ENCODE measurements at regions not wholly inside any gene's neighbourhood (a gene's known extent, or its start where the extent isn't known, plus 50 kb on each side); places are given as distances from the start of the nearest gene placed in this dataset.
A peak's percentile ranks its signal among the peaks of the same experiment; 100 is the strongest.

GRCh38 chr2:104939570-104940217 lies 85.8 kb downstream of the POU3F3 start:
- Mint-ChIP-seq H3K36me3 (no peaks in the 10 kb centered on the region), H3K27ac (no peak overlapping the region), H3K27me3 (ENCODE audit: low read depth) (no peaks in the 10 kb centered on the region), H3K4me3 (no peak overlapping the region), H3K4me1 (peaks cover 5% of the 10 kb centered on the region), H3K9me3 (no peaks in the 10 kb centered on the region)
- TF ChIP-seq ZNF416 (CRISPR knock-in tag; IDR thresholded peaks at IDR 0.05) (no peak), EMX1 (CRISPR knock-in tag; IDR thresholded peaks at IDR 0.05) (no peak), KAT7 (CRISPR knock-in tag; IDR thresholded peaks at IDR 0.05; ENCODE audit: borderline replicate concordance) (no peak), E2F5 (CRISPR knock-in tag; IDR thresholded peaks at IDR 0.05) (no peak), ZNF317 (CRISPR knock-in tag; IDR thresholded peaks at IDR 0.05; ENCODE audit: borderline replicate concordance, low read depth) (no peak), ZNF532 (CRISPR knock-in tag; IDR thresholded peaks at IDR 0.05; ENCODE audit: borderline replicate concordance) (no peak), PRDM15 (CRISPR knock-in tag; IDR thresholded peaks at IDR 0.05) (no peak), FOXP1 (CRISPR knock-in tag; IDR thresholded peaks at IDR 0.05; ENCODE audit: borderline replicate concordance) (no peak)
- TF ChIP-seq, protein P1, sequence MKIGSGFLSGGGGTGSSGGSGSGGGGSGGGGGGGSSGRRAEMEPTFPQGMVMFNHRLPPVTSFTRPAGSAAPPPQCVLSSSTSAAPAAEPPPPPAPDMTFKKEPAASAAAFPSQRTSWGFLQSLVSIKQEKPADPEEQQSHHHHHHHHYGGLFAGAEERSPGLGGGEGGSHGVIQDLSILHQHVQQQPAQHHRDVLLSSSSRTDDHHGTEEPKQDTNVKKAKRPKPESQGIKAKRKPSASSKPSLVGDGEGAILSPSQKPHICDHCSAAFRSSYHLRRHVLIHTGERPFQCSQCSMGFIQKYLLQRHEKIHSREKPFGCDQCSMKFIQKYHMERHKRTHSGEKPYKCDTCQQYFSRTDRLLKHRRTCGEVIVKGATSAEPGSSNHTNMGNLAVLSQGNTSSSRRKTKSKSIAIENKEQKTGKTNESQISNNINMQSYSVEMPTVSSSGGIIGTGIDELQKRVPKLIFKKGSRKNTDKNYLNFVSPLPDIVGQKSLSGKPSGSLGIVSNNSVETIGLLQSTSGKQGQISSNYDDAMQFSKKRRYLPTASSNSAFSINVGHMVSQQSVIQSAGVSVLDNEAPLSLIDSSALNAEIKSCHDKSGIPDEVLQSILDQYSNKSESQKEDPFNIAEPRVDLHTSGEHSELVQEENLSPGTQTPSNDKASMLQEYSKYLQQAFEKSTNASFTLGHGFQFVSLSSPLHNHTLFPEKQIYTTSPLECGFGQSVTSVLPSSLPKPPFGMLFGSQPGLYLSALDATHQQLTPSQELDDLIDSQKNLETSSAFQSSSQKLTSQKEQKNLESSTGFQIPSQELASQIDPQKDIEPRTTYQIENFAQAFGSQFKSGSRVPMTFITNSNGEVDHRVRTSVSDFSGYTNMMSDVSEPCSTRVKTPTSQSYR (CRISPR knock-in tag; IDR thresholded peaks at IDR 0.05), result no peak
- ATAC-seq, result peak; percentile 60
- CTCF ChIA-PET, result interaction anchor here (0.9 to 1.3 kb wide), 2 partner anchors 37 to 90 kb away, joined by 3 to 6 read pairs; no protein-coding TSS in a partner anchor
- POLR2A ChIA-PET, result no interaction called here
- no peak for DNase-seq (ENCODE audit: low spot score)

DNA sequence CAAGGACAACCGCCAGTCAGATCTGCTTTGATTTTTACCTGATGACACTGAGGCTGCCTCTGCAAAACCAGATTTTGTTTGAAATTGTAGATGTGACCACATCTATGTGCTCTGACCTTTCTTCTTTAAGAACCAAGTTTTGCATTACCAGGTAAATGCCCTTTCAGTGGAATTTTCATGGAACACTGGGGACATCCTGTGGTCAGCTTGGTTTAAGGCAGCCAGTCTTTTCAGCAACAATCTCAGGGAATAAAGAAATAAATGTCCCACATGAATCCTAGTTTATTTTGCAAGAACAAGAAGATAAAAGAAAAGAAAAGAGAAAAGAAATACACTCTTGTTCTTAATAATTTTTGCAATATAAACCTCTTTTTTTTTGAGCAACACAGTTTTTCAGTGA lies 90.6 kb downstream of the POU3F3 start:
- ChIA-PET POLR2A (no interaction called here), CTCF (interaction anchor here (0.7 to 2.6 kb wide), 11 partner anchors 14 to 985 kb away, joined by 3 to 10 read pairs (median 4); no protein-coding TSS in a partner anchor)
- H3K4me1 Mint-ChIP-seq, result peaks cover 7% of the 10 kb centered on the region
- ATAC-seq (peak; percentile 65; the same call in 1 of the 2 replicates), DNase-seq (ENCODE audit: low spot score) (peak; percentile 23)
- no peak overlapping the region for H3K27ac Mint-ChIP-seq
- H3K27me3 Mint-ChIP-seq (ENCODE audit: low read depth), result no peaks in the 10 kb centered on the region
- no peak overlapping the region for H3K4me3 Mint-ChIP-seq
- H3K36me3 Mint-ChIP-seq, result no peaks in the 10 kb centered on the region
- H3K9me3 Mint-ChIP-seq, result no peaks in the 10 kb centered on the region
- TF ChIP-seq SP1 (CRISPR knock-in tag; conservative IDR thresholded peaks at IDR 0.05), result no peak
- TF ChIP-seq ZNF425 (CRISPR knock-in tag; conservative IDR thresholded peaks at IDR 0.05), result no peak
- TF ChIP-seq E2F5 (CRISPR knock-in tag; IDR thresholded peaks at IDR 0.05), result no peak
- TF ChIP-seq JUN (CRISPR knock-in tag; IDR thresholded peaks at IDR 0.05), result no peak
- no peak for TF ChIP-seq HMGA2 (CRISPR knock-in tag; IDR thresholded peaks at IDR 0.05)
- TF ChIP-seq TCF7 (CRISPR knock-in tag; IDR thresholded peaks at IDR 0.05; ENCODE audit: low read depth), result no peak
- no peak for TF ChIP-seq FOXP4 (CRISPR knock-in tag; IDR thresholded peaks at IDR 0.05)

Measured in WTC11 (cell line).